Smooth muscle cell (in vitro differentiated cells): ENCODE measurements at regions not wholly inside any gene's neighbourhood (a gene's known extent, or its start where the extent isn't known, plus 50 kb on each side); places are given as distances from the start of the nearest gene placed in this dataset.

ENCODE experiments used
- DNase-seq: peaks from one replicate; lab custom pipeline; 2025; ENCODE audit not compliant: unreplicated experiment; lab: John Stamatoyannopoulos, UW
- H2AFZ ChIP-seq: fragments of 200-600 bp; sonication (generic); 2 replicates; pipeline ENCODE4 v1.6.0; 2016; ENCODE audit warnings: antibody characterized with exemption, low read depth, mild to moderate bottlenecking
- H3F3A ChIP-seq: fragments of 200-600 bp; sonication (generic); 2 replicates; pipeline ENCODE4 v1.6.0; 2017; ENCODE audit warnings: antibody characterized with exemption, low read depth
- H3K27ac ChIP-seq: fragments of 200-600 bp; sonication (generic); 2 replicates; pipeline ENCODE4 v1.5.1; 2016; ENCODE audit warnings: low read depth, mild to moderate bottlenecking
- H3K27me3 ChIP-seq: fragments of 200-600 bp; sonication (generic); 2 replicates; pipeline ENCODE4 v1.6.1; 2016; ENCODE audit warnings: low read depth, mild to moderate bottlenecking
- H3K36me3 ChIP-seq: fragments of 200-600 bp; sonication (generic); 2 replicates; pipeline ENCODE4 v1.5.1; 2016; ENCODE audit warnings: low read depth
- H3K4me1 ChIP-seq: fragments of 200-600 bp; sonication (generic); 2 replicates; pipeline ENCODE4 v1.5.1; 2016; ENCODE audit warnings: low read depth
- H3K4me2 ChIP-seq: fragments of 200-600 bp; sonication (generic); 2 replicates; pipeline ENCODE4 v1.6.0; 2016; ENCODE audit warnings: mild to moderate bottlenecking
- H3K4me3 ChIP-seq: fragments of 200-600 bp; sonication (generic); 2 replicates; pipeline ENCODE4 v1.5.1; 2016; ENCODE audit warnings: mild to moderate bottlenecking
- H3K79me2 ChIP-seq: fragments of 200-600 bp; sonication (generic); 2 replicates; pipeline ENCODE4 v1.6.0; 2016; ENCODE audit warnings: low read depth, mild to moderate bottlenecking
- H3K9ac ChIP-seq: fragments of 200-600 bp; sonication (generic); 2 replicates; pipeline ENCODE4 v1.6.0; 2016; ENCODE audit warnings: low read depth
- H3K9me3 ChIP-seq: fragments of 200-600 bp; sonication (generic); replicated peaks from 2 replicates; pipeline ENCODE4 v1.5.1; 2016; ENCODE audit warnings: low read depth
- H4K20me1 ChIP-seq: fragments of 200-600 bp; sonication (generic); 2 replicates; pipeline ENCODE4 v1.6.0; 2016; ENCODE audit warnings: low read depth
- WGBS: methylation state at CpG from one replicate; pipeline ENCODE4 v1.1.7; 2016; ENCODE audit warnings: low lambda C conversion rate; 5-methylcytosine and 5-hydroxymethylcytosine counted together
- TF ChIP-seq, protein P1 (sequence below): fragments of 200-600 bp; sonication (generic); IDR thresholded peaks from 2 replicates; pipeline ENCODE4 v1.5.1; 2017; ENCODE audit warnings: borderline replicate concordance, mild to moderate bottlenecking, antibody characterized with exemption; ENCODE audit not compliant: insufficient read depth, poor library complexity, severe bottlenecking

DNA sequence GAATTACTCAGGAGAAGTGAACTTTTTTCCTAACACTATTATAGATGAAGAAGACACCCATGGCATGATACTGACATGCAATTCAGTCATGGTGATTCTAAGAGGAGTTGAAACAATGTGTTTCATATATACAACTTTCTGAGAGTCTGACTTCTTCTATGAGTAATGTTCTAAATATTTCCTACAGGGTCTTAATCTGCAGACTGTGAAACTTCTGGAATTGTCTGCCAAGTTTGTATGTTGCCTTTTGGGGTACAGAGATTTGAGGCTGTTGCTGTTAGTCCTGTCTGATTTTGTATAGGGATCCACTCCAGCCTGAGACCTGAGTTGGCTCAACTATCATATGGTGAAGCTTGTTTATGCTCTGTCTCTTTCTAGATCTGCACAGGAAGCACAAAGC, 160.6 kb upstream of the GATB start:
- H3K4me3 ChIP-seq, result no peak overlapping the region
- peak overlapping the region; percentile 76 for H3K27ac ChIP-seq
- no peak for DNase-seq
- H3K9ac ChIP-seq, result no peak overlapping the region
- TF ChIP-seq, protein P1, sequence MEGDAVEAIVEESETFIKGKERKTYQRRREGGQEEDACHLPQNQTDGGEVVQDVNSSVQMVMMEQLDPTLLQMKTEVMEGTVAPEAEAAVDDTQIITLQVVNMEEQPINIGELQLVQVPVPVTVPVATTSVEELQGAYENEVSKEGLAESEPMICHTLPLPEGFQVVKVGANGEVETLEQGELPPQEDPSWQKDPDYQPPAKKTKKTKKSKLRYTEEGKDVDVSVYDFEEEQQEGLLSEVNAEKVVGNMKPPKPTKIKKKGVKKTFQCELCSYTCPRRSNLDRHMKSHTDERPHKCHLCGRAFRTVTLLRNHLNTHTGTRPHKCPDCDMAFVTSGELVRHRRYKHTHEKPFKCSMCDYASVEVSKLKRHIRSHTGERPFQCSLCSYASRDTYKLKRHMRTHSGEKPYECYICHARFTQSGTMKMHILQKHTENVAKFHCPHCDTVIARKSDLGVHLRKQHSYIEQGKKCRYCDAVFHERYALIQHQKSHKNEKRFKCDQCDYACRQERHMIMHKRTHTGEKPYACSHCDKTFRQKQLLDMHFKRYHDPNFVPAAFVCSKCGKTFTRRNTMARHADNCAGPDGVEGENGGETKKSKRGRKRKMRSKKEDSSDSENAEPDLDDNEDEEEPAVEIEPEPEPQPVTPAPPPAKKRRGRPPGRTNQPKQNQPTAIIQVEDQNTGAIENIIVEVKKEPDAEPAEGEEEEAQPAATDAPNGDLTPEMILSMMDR, result no peak
- H3K79me2 ChIP-seq, result no peaks in the 10 kb centered on the region
- H3K9me3 ChIP-seq, result no peaks in the 10 kb centered on the region
- no peaks in the 10 kb centered on the region for H3K36me3 ChIP-seq
- no peaks in the 10 kb centered on the region for H4K20me1 ChIP-seq
- H3K4me1 ChIP-seq, result no peaks in the 10 kb centered on the region
- peak overlapping the region; percentile 58 for H3K4me2 ChIP-seq
- H3F3A ChIP-seq, result no peaks in the 10 kb centered on the region
- H2AFZ ChIP-seq, result peak overlapping the region; percentile 6
- no peaks in the 10 kb centered on the region for H3K27me3 ChIP-seq

DNA sequence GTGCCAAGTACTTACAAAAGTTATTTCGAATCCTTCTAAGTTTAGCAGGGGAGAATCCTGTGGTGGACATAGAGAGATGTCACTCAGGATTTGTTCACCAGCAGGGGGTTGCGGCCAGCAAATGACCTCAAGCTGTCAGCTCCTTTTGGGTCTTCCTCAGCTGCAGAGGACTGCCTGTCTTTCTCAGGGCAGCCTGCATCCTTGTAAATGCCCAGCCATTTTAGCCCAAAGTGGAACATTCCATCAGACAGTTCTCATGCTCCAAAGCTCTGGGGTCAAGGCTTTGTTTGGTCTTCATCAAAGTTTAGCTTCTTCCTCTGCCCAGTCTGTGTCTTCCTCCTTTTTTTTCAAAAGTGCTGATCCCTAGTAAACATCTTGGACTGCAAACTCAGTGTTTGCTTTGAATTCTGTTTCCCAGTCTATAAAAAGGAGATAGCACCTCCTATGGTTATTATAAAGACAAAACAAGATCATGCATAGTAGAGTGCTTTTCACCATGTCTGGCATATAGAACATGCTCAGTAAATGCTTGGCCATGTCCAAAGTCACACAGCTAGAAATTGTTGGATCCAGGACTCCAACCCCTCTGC, 156.4 kb upstream of the GATB start:
- Histone ChIP-seq H3K4me2 (no peak overlapping the region), H3F3A (no peaks in the 10 kb centered on the region), H3K4me3 (no peak overlapping the region), H3K9ac (no peak overlapping the region), H2AFZ (no peak overlapping the region), H3K27ac (no peak overlapping the region), H3K9me3 (peaks cover 4% of the 10 kb centered on the region), H3K79me2 (no peaks in the 10 kb centered on the region), H4K20me1 (no peaks in the 10 kb centered on the region), H3K27me3 (no peaks in the 10 kb centered on the region), H3K4me1 (peaks cover 6% of the 10 kb centered on the region), H3K36me3 (no peaks in the 10 kb centered on the region)
- WGBS, result 93% methylated on average over 2 of the region's 2 CpGs
- DNase-seq, result no peak
- TF ChIP-seq, protein P1, result no peak

- no peak overlapping the region for H3K27ac ChIP-seq
- H3K27me3 ChIP-seq, result no peaks in the 10 kb centered on the region
- H3K9ac ChIP-seq, result no peak overlapping the region
- no peaks in the 10 kb centered on the region for H3F3A ChIP-seq
- no peaks in the 10 kb centered on the region for H3K79me2 ChIP-seq
- H3K36me3 ChIP-seq, result no peaks in the 10 kb centered on the region
- DNase-seq, result no peak
- no peak overlapping the region for H3K4me3 ChIP-seq
- H3K9me3 ChIP-seq, result peaks cover 4% of the 10 kb centered on the region
- 81% methylated on average over 6 of the region's 6 CpGs for WGBS
- H4K20me1 ChIP-seq, result no peaks in the 10 kb centered on the region
- no peak overlapping the region for H2AFZ ChIP-seq
- TF ChIP-seq, protein P1, result no peak
- peaks cover 9% of the 10 kb centered on the region for H3K4me1 ChIP-seq
- no peak overlapping the region for H3K4me2 ChIP-seq
Observed at GRCh38 chr4:151912632-151913031, 151.8 kb upstream of the GATB start.

GRCh38 chr4:151911970-151912369, 151.2 kb upstream of the GATB start:
- H3K4me1 ChIP-seq, result peaks cover 9% of the 10 kb centered on the region
- no peaks in the 10 kb centered on the region for H3K27me3 ChIP-seq
- H3F3A ChIP-seq, result no peaks in the 10 kb centered on the region
- H3K36me3 ChIP-seq, result no peaks in the 10 kb centered on the region
- H3K9me3 ChIP-seq, result peaks cover 4% of the 10 kb centered on the region
- no peak overlapping the region for H3K27ac ChIP-seq
- TF ChIP-seq, protein P1, result no peak
- no peak overlapping the region for H3K4me2 ChIP-seq
- H4K20me1 ChIP-seq, result no peaks in the 10 kb centered on the region
- no peak overlapping the region for H3K4me3 ChIP-seq
- DNase-seq, result no peak
- 95% methylated on average over 2 of the region's 2 CpGs for WGBS
- H3K9ac ChIP-seq, result no peak overlapping the region
- H3K79me2 ChIP-seq, result no peaks in the 10 kb centered on the region
- no peak overlapping the region for H2AFZ ChIP-seq
